ENCODE measurements at regions not wholly inside any gene's neighbourhood (a gene's known extent, or its start where the extent isn't known, plus 50 kb on each side); places are given as distances from the start of the nearest gene placed in this dataset.

- no peak for TF ChIP-seq POLR2AphosphoS5 (IDR thresholded peaks at IDR 0.05; ENCODE audit: low read depth)
- TF ChIP-seq CTCF (IDR thresholded peaks at IDR 0.05; ENCODE audit: insufficient read depth, low read length), result no peak
- no peak for TF ChIP-seq GABPA (IDR thresholded peaks at IDR 0.05; ENCODE audit: low read depth)
- TF ChIP-seq SPI1 (IDR thresholded peaks at IDR 0.05; ENCODE audit: borderline replicate concordance, low read depth), result no peak
- TF ChIP-seq, protein P1, sequence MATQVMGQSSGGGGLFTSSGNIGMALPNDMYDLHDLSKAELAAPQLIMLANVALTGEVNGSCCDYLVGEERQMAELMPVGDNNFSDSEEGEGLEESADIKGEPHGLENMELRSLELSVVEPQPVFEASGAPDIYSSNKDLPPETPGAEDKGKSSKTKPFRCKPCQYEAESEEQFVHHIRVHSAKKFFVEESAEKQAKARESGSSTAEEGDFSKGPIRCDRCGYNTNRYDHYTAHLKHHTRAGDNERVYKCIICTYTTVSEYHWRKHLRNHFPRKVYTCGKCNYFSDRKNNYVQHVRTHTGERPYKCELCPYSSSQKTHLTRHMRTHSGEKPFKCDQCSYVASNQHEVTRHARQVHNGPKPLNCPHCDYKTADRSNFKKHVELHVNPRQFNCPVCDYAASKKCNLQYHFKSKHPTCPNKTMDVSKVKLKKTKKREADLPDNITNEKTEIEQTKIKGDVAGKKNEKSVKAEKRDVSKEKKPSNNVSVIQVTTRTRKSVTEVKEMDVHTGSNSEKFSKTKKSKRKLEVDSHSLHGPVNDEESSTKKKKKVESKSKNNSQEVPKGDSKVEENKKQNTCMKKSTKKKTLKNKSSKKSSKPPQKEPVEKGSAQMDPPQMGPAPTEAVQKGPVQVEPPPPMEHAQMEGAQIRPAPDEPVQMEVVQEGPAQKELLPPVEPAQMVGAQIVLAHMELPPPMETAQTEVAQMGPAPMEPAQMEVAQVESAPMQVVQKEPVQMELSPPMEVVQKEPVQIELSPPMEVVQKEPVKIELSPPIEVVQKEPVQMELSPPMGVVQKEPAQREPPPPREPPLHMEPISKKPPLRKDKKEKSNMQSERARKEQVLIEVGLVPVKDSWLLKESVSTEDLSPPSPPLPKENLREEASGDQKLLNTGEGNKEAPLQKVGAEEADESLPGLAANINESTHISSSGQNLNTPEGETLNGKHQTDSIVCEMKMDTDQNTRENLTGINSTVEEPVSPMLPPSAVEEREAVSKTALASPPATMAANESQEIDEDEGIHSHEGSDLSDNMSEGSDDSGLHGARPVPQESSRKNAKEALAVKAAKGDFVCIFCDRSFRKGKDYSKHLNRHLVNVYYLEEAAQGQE (IDR thresholded peaks at IDR 0.05; ENCODE audit: insufficient replicate concordance, low read depth), result no peak
- H3K27ac ChIP-seq (replicated peaks), result no peak overlapping the region
- DNase-seq (ENCODE audit: low read depth in 1 of 2, low spot score in 1 of 2), result no peak
- H3K4me3 ChIP-seq (replicated peaks; ENCODE audit: insufficient read depth, low read length), result no peak overlapping the region
- no peaks in the 10 kb centered on the region for H3K27me3 ChIP-seq (ENCODE audit: insufficient read depth, poor library complexity, severe bottlenecking)
Observed at GRCh38 chr3:76920511-76920910, 119.4 kb upstream of the ROBO2 start.

DNA sequence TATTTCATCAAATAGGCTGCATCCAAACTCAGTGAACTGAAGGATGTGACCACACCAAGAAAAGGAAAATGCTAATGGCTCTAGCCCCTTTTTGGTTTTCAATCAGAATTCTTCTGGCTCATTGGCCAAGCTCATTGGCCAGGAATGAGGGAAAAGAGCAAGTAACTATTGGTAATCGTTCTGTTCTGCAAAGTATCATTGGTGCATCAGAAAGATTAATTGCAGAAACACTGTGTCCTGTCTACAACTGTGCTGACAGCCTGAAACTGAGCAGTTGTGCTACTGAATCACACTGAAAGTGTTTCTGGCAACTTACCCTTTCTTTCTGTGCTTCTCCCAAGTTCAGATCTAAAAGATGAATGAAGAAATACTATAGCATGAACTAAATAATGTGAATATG is 116.4 kb upstream of the ROBO2 start:
- no peak for DNase-seq (ENCODE audit: low read depth in 1 of 2, low spot score in 1 of 2)
- H3K4me3 ChIP-seq (replicated peaks; ENCODE audit: insufficient read depth, low read length), result no peak overlapping the region
- no peaks in the 10 kb centered on the region for H3K27me3 ChIP-seq (ENCODE audit: insufficient read depth, poor library complexity, severe bottlenecking)
- no peak overlapping the region for H3K27ac ChIP-seq (replicated peaks)
- no peak for TF ChIP-seq GABPA (IDR thresholded peaks at IDR 0.05; ENCODE audit: low read depth)
- no peak for TF ChIP-seq CTCF (IDR thresholded peaks at IDR 0.05; ENCODE audit: insufficient read depth, low read length)
- no peak for TF ChIP-seq POLR2AphosphoS5 (IDR thresholded peaks at IDR 0.05; ENCODE audit: low read depth)
- TF ChIP-seq, protein P1 (IDR thresholded peaks at IDR 0.05; ENCODE audit: insufficient replicate concordance, low read depth), result no peak
- no peak for TF ChIP-seq SPI1 (IDR thresholded peaks at IDR 0.05; ENCODE audit: borderline replicate concordance, low read depth)

DNA sequence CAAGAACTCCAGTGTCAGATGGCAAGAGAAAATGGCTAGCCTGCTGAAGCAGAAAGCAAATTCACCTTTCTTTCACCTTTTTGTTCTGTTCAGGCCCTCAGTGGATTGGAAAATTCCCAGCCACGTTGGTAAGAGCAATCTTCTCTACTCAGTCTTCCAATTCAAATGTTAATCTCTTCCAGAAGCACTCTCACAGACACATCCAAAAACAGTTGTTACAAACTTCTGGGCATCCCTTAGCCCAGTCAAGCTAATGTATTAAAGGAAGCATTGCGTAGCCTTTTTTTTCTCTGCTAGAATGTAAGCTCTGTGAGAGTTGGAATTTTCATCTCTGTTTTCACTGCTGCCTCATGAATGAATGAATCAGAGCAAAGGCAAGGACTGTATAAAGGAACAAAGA is 109.2 kb upstream of the ROBO2 start:
- TF ChIP-seq, protein P1 (IDR thresholded peaks at IDR 0.05; ENCODE audit: insufficient replicate concordance, low read depth), result no peak
- DNase-seq (ENCODE audit: low read depth in 1 of 2, low spot score in 1 of 2), result no peak
- no peak overlapping the region for H3K27ac ChIP-seq (replicated peaks)
- H3K4me3 ChIP-seq (replicated peaks; ENCODE audit: insufficient read depth, low read length), result no peak overlapping the region
- H3K27me3 ChIP-seq (ENCODE audit: insufficient read depth, poor library complexity, severe bottlenecking), result no peaks in the 10 kb centered on the region

- DNase-seq (ENCODE audit: low read depth in 1 of 2, low spot score in 1 of 2), result no peak
- no peak for TF ChIP-seq CTCF (IDR thresholded peaks at IDR 0.05; ENCODE audit: insufficient read depth, low read length)
- no peak for TF ChIP-seq SPI1 (IDR thresholded peaks at IDR 0.05; ENCODE audit: borderline replicate concordance, low read depth)
- no peak for TF ChIP-seq GABPA (IDR thresholded peaks at IDR 0.05; ENCODE audit: low read depth)
- TF ChIP-seq POLR2AphosphoS5 (IDR thresholded peaks at IDR 0.05; ENCODE audit: low read depth), result no peak
- TF ChIP-seq, protein P1 (IDR thresholded peaks at IDR 0.05; ENCODE audit: insufficient replicate concordance, low read depth), result no peak
- H3K27ac ChIP-seq (replicated peaks), result no peak overlapping the region
Observed at GRCh38 chr3:76933245-76933644, 106.7 kb upstream of the ROBO2 start.

More at GRCh38 chr3:76933245-76933644, 106.7 kb upstream of the ROBO2 start:
- Histone ChIP-seq H3K27me3 (ENCODE audit: insufficient read depth, poor library complexity, severe bottlenecking) (no peaks in the 10 kb centered on the region), H3K4me3 (replicated peaks; ENCODE audit: insufficient read depth, low read length) (no peak overlapping the region)

All from HL-60 (cell line).